Kidney epithelial cell (primary cell): ENCODE measurements at regions not wholly inside any gene's neighbourhood (a gene's known extent, or its start where the extent isn't known, plus 50 kb on each side); places are given as distances from the start of the nearest gene placed in this dataset.
"Not testable (repeated sequence)": the region's sequence is repeated elsewhere in the genome, so short reads cannot be mapped to it uniquely, and the experiment has no call there.

Source experiments
- DNase-seq: peaks from one replicate; pipeline ENCODE4 v3.0.0-alpha.2; 2010; ENCODE audit warnings: low read depth
- H3K27me3 ChIP-seq: 2 replicates; pipeline ENCODE4 v1.6.0; 2011; ENCODE audit warnings: low read length; ENCODE audit not compliant: control insufficient read depth, insufficient read depth
- H3K36me3 ChIP-seq: 2 replicates; pipeline ENCODE4 v1.5.1; 2011; ENCODE audit warnings: low read length; ENCODE audit not compliant: control insufficient read depth, insufficient read depth
- H3K4me3 ChIP-seq: 2 replicates; pipeline ENCODE4 v1.5.1; 2011; ENCODE audit warnings: low read depth, mild to moderate bottlenecking, control low read depth, low read length
- CTCF ChIP-seq: IDR thresholded peaks from 2 replicates; pipeline ENCODE4 v1.5.1; 2011; ENCODE audit warnings: mild to moderate bottlenecking, moderate library complexity, low read length, control low read depth, inconsistent platforms; ENCODE audit not compliant: insufficient read depth, poor library complexity, severe bottlenecking

- no peak for DNase-seq
- Histone ChIP-seq H3K4me3 (no peak overlapping the region), H3K36me3 (no peaks in the 10 kb centered on the region), H3K27me3 (no peaks in the 10 kb centered on the region)
- TF ChIP-seq CTCF = no peak
These were observed 427.8 kb upstream of the ISX start for GRCh38 chr22:34638128-34638527.

- DNase-seq = no peak
- TF ChIP-seq CTCF = no peak
- Histone ChIP-seq H3K4me3 (no peak overlapping the region), H3K27me3 (no peaks in the 10 kb centered on the region), H3K36me3 (no peaks in the 10 kb centered on the region)
These were observed 426.0 kb upstream of the ISX start for GRCh38 chr22:34639911-34640310.

- no peak for DNase-seq
- H3K4me3 ChIP-seq = no peak overlapping the region
- no peak for TF ChIP-seq CTCF
- no peaks in the 10 kb centered on the region for H3K36me3 ChIP-seq
- H3K27me3 ChIP-seq = no peaks in the 10 kb centered on the region
These were observed 420.6 kb upstream of the ISX start for GRCh38 chr22:34645375-34645774.

GRCh38 chr22:34669001-34669400 lies 397.0 kb upstream of the ISX start:
- no peak for TF ChIP-seq CTCF
- H3K4me3 ChIP-seq = no peak overlapping the region
- DNase-seq = peak; percentile 12
- no peaks in the 10 kb centered on the region for H3K36me3 ChIP-seq
- no peaks in the 10 kb centered on the region for H3K27me3 ChIP-seq

GRCh38 chr22:34683031-34683430 lies 382.9 kb upstream of the ISX start:
- H3K36me3 ChIP-seq, H3K4me3 ChIP-seq, DNase-seq, H3K27me3 ChIP-seq: not testable (repeated sequence)

- not testable (repeated sequence) for H3K27me3 ChIP-seq, H3K36me3 ChIP-seq, DNase-seq, H3K4me3 ChIP-seq
These were observed 381.7 kb upstream of the ISX start for GRCh38 chr22:34684278-34684677.

- H3K27me3 ChIP-seq = no peaks in the 10 kb centered on the region
- TF ChIP-seq CTCF = no peak
- H3K4me3 ChIP-seq = no peak overlapping the region
- DNase-seq = no peak
- H3K36me3 ChIP-seq = no peaks in the 10 kb centered on the region
These were observed 378.8 kb upstream of the ISX start for GRCh38 chr22:34687116-34687515.
